GM23338 (cell line): ENCODE measurements at regions not wholly inside any gene's neighbourhood (a gene's known extent, or its start where the extent isn't known, plus 50 kb on each side); places are given as distances from the start of the nearest gene placed in this dataset.

ENCODE experiments used
- ATAC-seq: fragments of 200-7000 bp; cut with Tn5 transposase; 3 replicates; pipeline ENCODE4 v1.9.1; 2020
- DNase-seq: peaks from one replicate; pipeline ENCODE4 v3.0.0-alpha.2; 2015; ENCODE audit warnings: low spot score
- H2AFZ ChIP-seq: fragments of 200-600 bp; sonication (generic); 2 replicates; pipeline ENCODE4 v1.8.0; 2016; ENCODE audit warnings: antibody characterized with exemption, mild to moderate bottlenecking, moderate library complexity
- H3F3A ChIP-seq: fragments of 200-600 bp; sonication (generic); replicated peaks from 2 replicates; pipeline ENCODE4 v1.8.0; 2017; ENCODE audit warnings: antibody characterized with exemption, mixed run types, low read depth
- H3K27ac ChIP-seq: fragments of 200-600 bp; sonication (generic); 2 replicates; pipeline ENCODE4 v1.6.1; 2016; ENCODE audit warnings: low read depth
- H3K27me3 ChIP-seq: fragments of 200-600 bp; sonication (generic); 2 replicates; pipeline ENCODE4 v1.8.0; 2016; ENCODE audit warnings: mild to moderate bottlenecking, mixed run types, moderate library complexity; ENCODE audit not compliant: insufficient read depth
- H3K36me3 ChIP-seq: fragments of 200-600 bp; sonication (generic); 2 replicates; pipeline ENCODE4 v1.8.0; 2016; ENCODE audit warnings: mild to moderate bottlenecking; ENCODE audit not compliant: insufficient read depth
- H3K4me1 ChIP-seq: fragments of 200-600 bp; sonication (generic); 2 replicates; pipeline ENCODE4 v1.8.0; 2016; ENCODE audit warnings: mild to moderate bottlenecking, moderate library complexity; ENCODE audit not compliant: insufficient read depth
- H3K4me2 ChIP-seq: fragments of 200-600 bp; sonication (generic); 2 replicates; pipeline ENCODE4 v1.7.1; 2017; ENCODE audit warnings: mixed run types
- H3K4me3 ChIP-seq: fragments of 200-600 bp; sonication (generic); 2 replicates; pipeline ENCODE4 v1.6.1; 2016; ENCODE audit warnings: mixed run types
- H3K79me2 ChIP-seq: fragments of 200-600 bp; sonication (generic); replicated peaks from 2 replicates; pipeline ENCODE4 v1.8.0; 2017; ENCODE audit warnings: mild to moderate bottlenecking; ENCODE audit not compliant: insufficient read depth
- H3K9me2 ChIP-seq: fragments of 200-600 bp; sonication (generic); 2 replicates; pipeline ENCODE4 v1.8.0; 2017; ENCODE audit not compliant: insufficient read depth
- H4K20me1 ChIP-seq: fragments of 200-600 bp; sonication (generic); replicated peaks from 2 replicates; pipeline ENCODE4 v1.8.0; 2017; ENCODE audit warnings: mild to moderate bottlenecking; ENCODE audit not compliant: insufficient read depth
- H3K27ac Mint-ChIP-seq: 2 replicates; pipeline ENCODE4 v1.8.0; 2020; ENCODE audit warnings: inconsistent platforms, mild to moderate bottlenecking, moderate library complexity, mixed read lengths
- H3K27me3 Mint-ChIP-seq: 3 replicates; pipeline ENCODE4 v1.8.0; 2022; ENCODE audit warnings: low read depth, mild to moderate bottlenecking, moderate library complexity, mixed read lengths, inconsistent platforms; ENCODE audit not compliant: insufficient read depth, poor library complexity
- H3K36me3 Mint-ChIP-seq: 3 replicates; pipeline ENCODE4 v1.8.0; 2021; ENCODE audit warnings: low read depth, mild to moderate bottlenecking, inconsistent platforms, moderate library complexity, mixed read lengths
- H3K4me1 Mint-ChIP-seq: 3 replicates; pipeline ENCODE4 v1.8.0; 2020; ENCODE audit warnings: mild to moderate bottlenecking, inconsistent platforms, mixed read lengths
- H3K4me3 Mint-ChIP-seq: 3 replicates; pipeline ENCODE4 v1.8.0; 2021; ENCODE audit warnings: moderate library complexity, mild to moderate bottlenecking, inconsistent platforms, mixed read lengths
- H3K9me3 Mint-ChIP-seq: 3 replicates; pipeline ENCODE4 v1.8.0; 2020; ENCODE audit warnings: moderate library complexity, mild to moderate bottlenecking, inconsistent platforms, mixed read lengths
- CREB1 ChIP-seq: fragments of 250-450 bp; sonication (Bioruptor Pico); IDR thresholded peaks from 2 replicates; pipeline ENCODE4 v1.5.0; 2020; ENCODE audit warnings: low read depth, mild to moderate bottlenecking, moderate library complexity
- CTCF ChIP-seq, 2 experiments: fragments of 200-600 bp in 1 of 2; sonication (generic) in 1 of 2; conservative IDR thresholded peaks; 2 replicates each; pipeline versions ENCODE4 v1.5.1 to v1.6.1; 2016 to 2017; ENCODE audit warnings: antibody characterized with exemption in 2 of 2, low read depth in 2 of 2, mild to moderate bottlenecking in 2 of 2, moderate library complexity in 1 of 2
- EZH2 ChIP-seq: fragments of 200-600 bp; sonication (generic); IDR thresholded peaks from one replicate; pipeline ENCODE4 v1.8.0; 2017; ENCODE audit warnings: antibody characterized with exemption, mild to moderate bottlenecking, low read depth; ENCODE audit not compliant: unreplicated experiment
- EZH2phosphoT487 ChIP-seq: fragments of 200-600 bp; sonication (generic); IDR thresholded peaks from one replicate; pipeline ENCODE4 v1.8.1; 2018; ENCODE audit warnings: antibody characterized with exemption; ENCODE audit not compliant: unreplicated experiment
- JUNB ChIP-seq: IDR thresholded peaks from one replicate; pipeline ENCODE4 v1.6.1; 2016; ENCODE audit warnings: antibody characterized with exemption; ENCODE audit not compliant: unreplicated experiment
- REST ChIP-seq: IDR thresholded peaks from one replicate; pipeline ENCODE4 v1.6.1; 2018; ENCODE audit warnings: antibody characterized with exemption; ENCODE audit not compliant: unreplicated experiment
- STAT1 ChIP-seq: IDR thresholded peaks from one replicate; pipeline ENCODE4 v1.6.1; 2016; ENCODE audit warnings: antibody characterized with exemption; ENCODE audit not compliant: unreplicated experiment
- ZNF114 ChIP-seq: fragments of 250-450 bp; sonication (Bioruptor Pico); IDR thresholded peaks from 2 replicates; pipeline ENCODE4 v1.5.0; 2020; ENCODE audit warnings: mild to moderate bottlenecking, moderate library complexity

- peaks cover 4% of the 10 kb centered on the region for H3K27me3 Mint-ChIP-seq
- H3K9me3 Mint-ChIP-seq = peaks cover 3% of the 10 kb centered on the region; the same call in 1 of the 3 replicates
- no peaks in the 10 kb centered on the region for H3K36me3 Mint-ChIP-seq
- peaks cover 17% of the 10 kb centered on the region for H3K4me1 Mint-ChIP-seq
- H3K4me3 Mint-ChIP-seq = no peak overlapping the region
- H3K27ac ChIP-seq = 0 out of 2 replicates have a peak overlapping the region, but pooled peaks have one; percentile 39
- no peaks in the 10 kb centered on the region for H3K79me2 ChIP-seq
- H3K9me2 ChIP-seq = no peaks in the 10 kb centered on the region
- ATAC-seq (peak; percentile 36; the same call in 1 of the 3 replicates), DNase-seq (peak; percentile 31)
- H3K4me1 ChIP-seq = peaks cover 12% of the 10 kb centered on the region
- H3K4me2 ChIP-seq = no peak overlapping the region
- H3F3A ChIP-seq = no peaks in the 10 kb centered on the region
- no peaks in the 10 kb centered on the region for H3K36me3 ChIP-seq
- no peaks in the 10 kb centered on the region for H4K20me1 ChIP-seq
- H3K27me3 ChIP-seq = no peaks in the 10 kb centered on the region
- no peak overlapping the region for H3K4me3 ChIP-seq
- H2AFZ ChIP-seq = no peak overlapping the region
- TF ChIP-seq ZNF114 (CRISPR knock-in tag) (0 out of 2 replicates have a peak, but pooled peaks have one; percentile 18), REST (no peak), CTCF (conservative IDR thresholded peaks at IDR 0.05; ENCODE audit: low read depth in 2 of 2) (peak in 1 of 2 experiments; percentile 25; a peak in 2 of 4 replicates), EZH2phosphoT487 (no peak)
- no peak overlapping the region for H3K27ac Mint-ChIP-seq
Measured at GRCh38 chr7:136134503-136134902, 157.3 kb upstream of the MTPN start.

GRCh38 chr7:136133551-136133950, 156.4 kb upstream of the MTPN start:
- H3K27ac ChIP-seq = no peak overlapping the region
- no peak for ATAC-seq
- H3K36me3 Mint-ChIP-seq = no peaks in the 10 kb centered on the region

More at GRCh38 chr7:136133551-136133950, 156.4 kb upstream of the MTPN start:
- Mint-ChIP-seq H3K4me3 (no peak overlapping the region), H3K27ac (no peak overlapping the region), H3K9me3 (peaks cover 3% of the 10 kb centered on the region; the same call in 1 of the 3 replicates), H3K4me1 (peaks cover 17% of the 10 kb centered on the region), H3K27me3 (peaks cover 4% of the 10 kb centered on the region)
- H3F3A ChIP-seq = no peaks in the 10 kb centered on the region
- TF ChIP-seq EZH2phosphoT487 (no peak), CREB1 (CRISPR knock-in tag) (no peak), STAT1 (no peak), ZNF114 (CRISPR knock-in tag) (no peak), CTCF (conservative IDR thresholded peaks at IDR 0.05; ENCODE audit: low read depth in 2 of 2) (no peak), REST (no peak), JUNB (no peak), EZH2 (no peak)
- H3K4me2 ChIP-seq = no peak overlapping the region
- no peak overlapping the region for H3K4me3 ChIP-seq
- peaks cover 12% of the 10 kb centered on the region for H3K4me1 ChIP-seq
- H4K20me1 ChIP-seq = no peaks in the 10 kb centered on the region
- 0 out of 2 replicates have a peak, but pooled peaks cover 8% of the 10 kb centered on the region for H3K9me2 ChIP-seq
- H3K27me3 ChIP-seq = no peaks in the 10 kb centered on the region
- H2AFZ ChIP-seq = no peak overlapping the region
- H3K36me3 ChIP-seq = no peaks in the 10 kb centered on the region
- H3K79me2 ChIP-seq = no peaks in the 10 kb centered on the region
- peak; percentile 11 for DNase-seq
